K562 (cell line): ENCODE measurements at regions not wholly inside any gene's neighbourhood (a gene's known extent, or its start where the extent isn't known, plus 50 kb on each side); places are given as distances from the start of the nearest gene placed in this dataset.

Experiments
- ATAC-seq: fragments of 200-7000 bp; cut with Tn5 transposase; 3 replicates; pipeline ENCODE4 v1.9.1; 2020; ENCODE audit warnings: moderate library complexity
- BruUV-seq: library from RNA; stranded (reverse); fragments of 400-500 nt; replicated peaks from 2 replicates; lab custom pipeline; 2021; lab: Mats Ljungman, UMichigan
- CTCF ChIA-PET: fragments of 300-600 bp; formaldehyde crosslinking; extraction: SDS; loops from one replicate; lab custom pipeline; 2021; ENCODE audit warnings: low intra/inter-chr PET ratio; lab: Yijun Ruan, JAX
- POLR2A ChIA-PET: fragments of 300-600, 350-650 bp; sonication (Branson Sonifier 250); formaldehyde crosslinking; extraction: SDS; loops from one replicate; lab custom pipeline; 2021; ENCODE audit warnings: antibody characterized with exemption, inconsistent platforms; lab: Yijun Ruan, JAX
- DNase-seq, 4 experiments: peaks; one replicate each; pipeline versions ENCODE4 v3.0.0 to v3.0.0-alpha.2; 2011 to 2018; ENCODE audit warnings: low spot score in 3 of 4, mixed read lengths in 3 of 4; ENCODE audit errors: extremely low read depth in 1 of 4
- FAIRE-seq: peaks from 2 replicates; lab custom pipeline; 2011; peaks lifted over from hg19 to GRCh38; lab: Jason Lieb, UNC
- H2AFZ ChIP-seq: 2 replicates; pipeline ENCODE4 v1.6.0; 2011; ENCODE audit warnings: low read depth, low read length, control low read depth, inconsistent platforms
- H3K27ac ChIP-seq: fragments of 200-600 bp; 3 replicates; pipeline ENCODE4 v1.8.0; 2011; ENCODE audit warnings: low read depth, mild to moderate bottlenecking, control low read depth, inconsistent platforms, low read length, moderate library complexity, mixed read lengths; ENCODE audit errors: extremely low read depth
- H3K27me3 ChIP-seq, 2 experiments: fragments of 300-600 bp in 1 of 2; 2 replicates in 1 of 2; 3 replicates in 1 of 2; pipeline versions ENCODE4 v1.6.0 to v1.8.0; 2011; ENCODE audit warnings: inconsistent platforms in 2 of 2, low read length in 2 of 2, mild to moderate bottlenecking in 1 of 2, mixed read lengths in 1 of 2, moderate library complexity in 1 of 2; ENCODE audit not compliant: control insufficient read depth in 2 of 2, insufficient read depth in 2 of 2
- H3K36me3 ChIP-seq: fragments of 300-600 bp; 3 replicates; pipeline ENCODE4 v1.8.0; 2011; ENCODE audit warnings: mild to moderate bottlenecking, low read length, inconsistent platforms; ENCODE audit not compliant: control insufficient read depth, insufficient read depth
- H3K4me1 ChIP-seq, 2 experiments: fragments of 200-600 bp in 1 of 2; replicated peaks in 1 of 2; 2 replicates in 1 of 2; 3 replicates in 1 of 2; pipeline versions ENCODE4 v1.5.1 to v1.8.0; 2011; ENCODE audit warnings: inconsistent platforms in 2 of 2, low read length in 2 of 2, mild to moderate bottlenecking in 1 of 2, mixed read lengths in 1 of 2, moderate library complexity in 1 of 2; ENCODE audit not compliant: control insufficient read depth in 2 of 2, insufficient read depth in 2 of 2
- H3K4me2 ChIP-seq: 2 replicates; pipeline ENCODE4 v1.6.1; 2011; ENCODE audit warnings: low read length, control low read depth, inconsistent platforms, mixed read lengths; ENCODE audit not compliant: insufficient read depth
- H3K4me3 ChIP-seq: fragments of 200-600 bp; sonication (generic), shearing (Covaris generic); 2 replicates; pipeline ENCODE4 v1.5.1; 2016; ENCODE audit warnings: control low read depth, inconsistent platforms
- H3K79me2 ChIP-seq: fragments of 200-600 bp; 3 replicates; pipeline ENCODE4 v1.8.0; 2011; ENCODE audit warnings: low read length, inconsistent platforms; ENCODE audit not compliant: control insufficient read depth, insufficient read depth
- H3K9ac ChIP-seq, 2 experiments: 2 replicates each; pipeline versions ENCODE4 v1.6.0 to v1.6.1; 2011; ENCODE audit warnings: low read depth in 2 of 2, low read length in 2 of 2, control low read depth in 1 of 2, inconsistent platforms in 1 of 2, mild to moderate bottlenecking in 1 of 2, mixed read lengths in 1 of 2; ENCODE audit not compliant: insufficient read depth in 1 of 2
- H3K9me1 ChIP-seq: one replicate; pipeline ENCODE4 v1.6.0; 2011; ENCODE audit warnings: inconsistent platforms, mild to moderate bottlenecking, low read length, moderate library complexity; ENCODE audit not compliant: control insufficient read depth, insufficient read depth
- H3K9me3 ChIP-seq: replicated peaks from 2 replicates; pipeline ENCODE4 v1.5.1; 2011; ENCODE audit warnings: low read depth, low read length, inconsistent platforms; ENCODE audit not compliant: control insufficient read depth, insufficient read depth
- H4K20me1 ChIP-seq: replicated peaks from 2 replicates; pipeline ENCODE4 v1.6.1; 2011; ENCODE audit warnings: low read length, inconsistent platforms, mixed read lengths; ENCODE audit not compliant: control insufficient read depth, insufficient read depth
- C11orf30 ChIP-seq: fragments of 450-650 bp; IDR thresholded peaks from 2 replicates; pipeline ENCODE4 v1.6.1; 2016; ENCODE audit warnings: low read depth, mild to moderate bottlenecking
- CBX3 ChIP-seq, 2 experiments: IDR thresholded peaks; 1 replicate in 1 of 2; 2 replicates in 1 of 2; pipeline ENCODE4 v1.6.1; 2012; ENCODE audit warnings: inconsistent platforms in 2 of 2, low read length in 2 of 2, borderline replicate concordance in 1 of 2, control low read depth in 1 of 2
- CTBP1 ChIP-seq: fragments of 450-650 bp; IDR thresholded peaks from 2 replicates; pipeline ENCODE4 v1.6.1; 2016; ENCODE audit warnings: borderline replicate concordance
- ETV1 ChIP-seq: fragments of 450-650 bp; conservative IDR thresholded peaks from 2 replicates; pipeline ENCODE4 v1.6.1; 2016; ENCODE audit warnings: missing genetic modification characterization, control low read depth, low read depth, missing compliant biosample characterization
- MAFF ChIP-seq: IDR thresholded peaks from 2 replicates; pipeline ENCODE4 v1.6.1; 2012; ENCODE audit warnings: low read length, improper control_type of control experiment
- MAFG ChIP-seq: fragments of 450-650 bp; conservative IDR thresholded peaks from 2 replicates; pipeline ENCODE4 v1.6.1; 2016; ENCODE audit warnings: missing genetic modification characterization, missing compliant biosample characterization
- MAFK ChIP-seq: IDR thresholded peaks from 2 replicates; pipeline ENCODE4 v1.6.1; 2011; ENCODE audit warnings: low read length, improper control_type of control experiment
- POLR2H ChIP-seq: IDR thresholded peaks from 2 replicates; pipeline ENCODE4 v1.6.1; 2016; ENCODE audit warnings: missing genetic modification characterization, low read depth, mild to moderate bottlenecking, control low read depth, missing compliant biosample characterization, moderate library complexity
- ZNF316 ChIP-seq: fragments of 450-650 bp; IDR thresholded peaks from 2 replicates; pipeline ENCODE4 v1.6.1; 2016
- ZNF644 ChIP-seq: fragments of 200-800 bp; sonication (Bioruptor generic); IDR thresholded peaks from 2 replicates; pipeline ENCODE4 v1.6.1; 2016; ENCODE audit warnings: low read depth, missing genetic modification characterization, missing compliant biosample characterization
- in situ Hi-C: fragments of 300-500 bp; cut with MboI; formaldehyde crosslinking; loops from 4 replicates; pipeline ENCODE4 v1.15.0; 2018; ENCODE audit warnings: inconsistent platforms, mixed read lengths
- intact Hi-C: fragments of 100-400 bp; cut with micrococcal nuclease; formaldehyde crosslinking; loops from 2 replicates; pipeline ENCODE4 v1.14.2; 2022
- TF ChIP-seq, protein P1 (sequence below): fragments of 450-650 bp; IDR thresholded peaks from 2 replicates; pipeline ENCODE4 v1.6.1; 2018; ENCODE audit not compliant: partially characterized antibody

- Histone ChIP-seq H3K4me2 (no peak overlapping the region), H3K4me3 (no peak overlapping the region), H3K36me3 (no peaks in the 10 kb centered on the region), H3K9ac (no peak overlapping the region), H3K4me1 (peaks cover 6 to 23% of the 10 kb centered on the region in 2 experiments; a peak in 3 of 5 replicates), H3K27me3 (no peaks in the 10 kb centered on the region), H3K27ac (no peak overlapping the region), H3K79me2 (no peaks in the 10 kb centered on the region), H3K9me1 (no peaks in the 10 kb centered on the region), H2AFZ (peak overlapping the region; percentile 69; the same call in 1 of the 2 replicates), H4K20me1 (no peaks in the 10 kb centered on the region), H3K9me3 (no peaks in the 10 kb centered on the region)
- ChIA-PET POLR2A (interaction anchor here (0.6 to 2.2 kb wide), 6 partner anchors 10 to 336 kb away, joined by 3 to 12 read pairs (median 4); partner anchors contain the start of gene HES1), CTCF (interaction anchor here (0.6 kb wide), 1 partner anchor 1769 kb away, joined by 3 read pairs; no protein-coding TSS in a partner anchor)
- intact Hi-C loops: no loop called here
- FAIRE-seq (no peak), DNase-seq (no peak), ATAC-seq (no peak)
- in situ Hi-C loops: no loop called here
- no peak for TF ChIP-seq ETV1 (tag)
- TF ChIP-seq CTBP1: no peak
- peak; percentile 96 for TF ChIP-seq ZNF316
- TF ChIP-seq, protein P1, sequence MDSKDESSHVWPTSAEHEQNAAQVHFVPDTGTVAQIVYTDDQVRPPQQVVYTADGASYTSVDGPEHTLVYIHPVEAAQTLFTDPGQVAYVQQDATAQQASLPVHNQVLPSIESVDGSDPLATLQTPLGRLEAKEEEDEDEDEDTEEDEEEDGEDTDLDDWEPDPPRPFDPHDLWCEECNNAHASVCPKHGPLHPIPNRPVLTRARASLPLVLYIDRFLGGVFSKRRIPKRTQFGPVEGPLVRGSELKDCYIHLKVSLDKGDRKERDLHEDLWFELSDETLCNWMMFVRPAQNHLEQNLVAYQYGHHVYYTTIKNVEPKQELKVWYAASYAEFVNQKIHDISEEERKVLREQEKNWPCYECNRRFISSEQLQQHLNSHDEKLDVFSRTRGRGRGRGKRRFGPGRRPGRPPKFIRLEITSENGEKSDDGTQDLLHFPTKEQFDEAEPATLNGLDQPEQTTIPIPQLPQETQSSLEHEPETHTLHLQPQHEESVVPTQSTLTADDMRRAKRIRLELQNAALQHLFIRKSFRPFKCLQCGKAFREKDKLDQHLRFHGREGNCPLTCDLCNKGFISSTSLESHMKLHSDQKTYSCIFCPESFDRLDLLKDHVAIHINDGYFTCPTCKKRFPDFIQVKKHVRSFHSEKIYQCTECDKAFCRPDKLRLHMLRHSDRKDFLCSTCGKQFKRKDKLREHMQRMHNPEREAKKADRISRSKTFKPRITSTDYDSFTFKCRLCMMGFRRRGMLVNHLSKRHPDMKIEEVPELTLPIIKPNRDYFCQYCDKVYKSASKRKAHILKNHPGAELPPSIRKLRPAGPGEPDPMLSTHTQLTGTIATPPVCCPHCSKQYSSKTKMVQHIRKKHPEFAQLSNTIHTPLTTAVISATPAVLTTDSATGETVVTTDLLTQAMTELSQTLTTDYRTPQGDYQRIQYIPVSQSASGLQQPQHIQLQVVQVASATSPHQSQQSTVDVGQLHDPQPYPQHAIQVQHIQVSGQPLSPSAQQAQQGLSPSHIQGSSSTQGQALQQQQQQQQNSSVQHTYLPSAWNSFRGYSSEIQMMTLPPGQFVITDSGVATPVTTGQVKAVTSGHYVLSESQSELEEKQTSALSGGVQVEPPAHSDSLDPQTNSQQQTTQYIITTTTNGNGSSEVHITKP: no peak
- peak; percentile 57; the same call in 1 of the 2 replicates for TF ChIP-seq MAFK
- peak; percentile 90 for TF ChIP-seq C11orf30
- TF ChIP-seq MAFF: peak; percentile 36; the same call in 1 of the 2 replicates
- no peak for TF ChIP-seq CBX3 (IDR thresholded peaks at IDR 0.05; ENCODE audit: borderline replicate concordance in 1 of 2, low read length in 2 of 2)
- no peak for TF ChIP-seq POLR2H (tag)
- TF ChIP-seq ZNF644 (tag): no peak
- peak; percentile 74 for TF ChIP-seq MAFG (tag)
- BruUV-seq: no TSS peak
Observed at GRCh38 chr3:193801097-193801496, 208.1 kb downstream of the OPA1 start.
